GM19463 (cell line): ENCODE measurements at regions not wholly inside any gene's neighbourhood (a gene's known extent, or its start where the extent isn't known, plus 50 kb on each side); places are given as distances from the start of the nearest gene placed in this dataset.

Experiments used
- ATAC-seq: cut with Tn5 transposase; IDR thresholded peaks from one replicate; pipeline ENCODE4 v1.9.1; 2021; ENCODE audit warnings: mild to moderate bottlenecking, moderate library complexity; ENCODE audit not compliant: unreplicated experiment

DNA sequence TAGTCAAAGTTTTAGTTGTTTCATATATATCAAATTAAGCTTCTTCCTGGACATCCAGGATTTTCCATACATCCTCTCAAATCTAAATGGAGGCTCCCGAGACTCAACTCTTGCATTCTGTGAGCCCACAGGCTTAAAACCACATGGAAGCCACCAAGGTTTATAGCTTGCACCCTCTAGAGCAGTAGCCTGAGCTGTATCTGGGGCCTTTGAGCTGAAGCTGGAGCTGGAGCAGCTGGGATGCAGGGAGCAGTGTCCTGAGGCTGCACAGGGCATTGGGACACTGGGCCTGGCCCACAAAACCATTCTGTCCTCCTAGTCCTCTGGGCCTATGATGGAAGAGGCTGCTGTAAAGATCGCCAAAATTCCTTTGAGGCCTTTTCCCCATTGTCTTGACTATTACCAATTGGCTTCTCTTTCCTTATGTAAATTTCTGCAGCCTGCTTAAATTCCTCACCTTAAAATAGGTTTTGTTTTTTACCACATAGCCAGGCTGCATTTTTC lies 151.0 kb downstream of the COX7C start:
- ATAC-seq, result no peak

DNA sequence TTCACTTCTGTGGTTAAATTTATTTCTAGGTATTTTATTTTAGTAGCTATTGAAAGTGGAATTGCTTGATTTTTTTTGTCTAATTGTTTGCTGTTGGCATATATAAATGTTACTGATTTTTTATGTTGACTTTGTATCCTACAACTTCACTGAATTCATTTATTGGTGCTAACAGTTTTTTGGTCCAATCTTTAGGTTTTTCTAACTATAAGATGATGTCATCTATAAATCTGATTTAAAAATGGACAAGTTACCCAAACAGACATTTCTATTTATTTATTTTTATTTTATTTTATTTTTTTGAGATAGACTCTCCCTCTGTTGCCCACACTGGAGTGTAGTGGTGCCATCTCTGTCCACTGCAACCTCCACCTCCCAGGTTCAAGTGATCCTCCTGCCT lies 162.3 kb downstream of the COX7C start:
- no peak for ATAC-seq

DNA sequence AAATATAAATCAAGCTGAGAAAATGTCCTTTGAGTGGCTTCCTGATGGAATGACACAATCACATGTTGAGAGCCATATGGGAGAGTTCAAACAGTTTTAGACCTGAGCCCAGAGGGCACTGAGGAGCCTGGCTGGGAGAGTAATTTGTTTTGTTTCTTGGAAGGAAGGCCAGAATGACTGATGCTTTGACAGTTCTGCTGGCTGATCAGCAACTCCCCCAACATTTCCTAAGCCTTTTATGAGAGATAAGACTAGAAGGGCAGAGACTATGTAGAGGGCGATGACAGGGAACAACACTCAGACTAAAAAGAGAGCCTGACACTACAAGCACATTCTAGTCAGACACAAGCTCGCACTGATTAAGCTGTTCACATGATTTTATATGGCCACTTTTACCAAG lies 169.2 kb downstream of the COX7C start:
- ATAC-seq, result no peak

DNA sequence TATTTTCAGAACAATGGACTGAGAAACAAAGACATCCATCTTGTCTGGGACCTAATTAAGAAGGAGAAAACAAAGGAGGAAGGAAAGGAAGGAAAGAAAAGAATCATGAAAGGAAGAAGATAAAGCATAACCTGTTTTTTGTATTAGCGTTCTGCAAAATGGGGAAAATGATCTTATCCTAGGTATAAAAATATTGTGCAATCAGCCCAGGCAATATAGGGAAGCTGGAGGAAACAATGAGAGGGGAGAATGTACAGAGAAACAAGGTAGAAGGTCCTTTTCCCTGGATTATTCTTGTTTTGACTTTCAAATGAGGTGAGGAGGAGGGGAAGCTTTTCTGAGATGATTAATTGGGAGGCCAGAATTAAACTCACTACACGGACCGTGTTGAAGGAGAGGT lies 177.9 kb downstream of the COX7C start:
- ATAC-seq, result no peak

DNA sequence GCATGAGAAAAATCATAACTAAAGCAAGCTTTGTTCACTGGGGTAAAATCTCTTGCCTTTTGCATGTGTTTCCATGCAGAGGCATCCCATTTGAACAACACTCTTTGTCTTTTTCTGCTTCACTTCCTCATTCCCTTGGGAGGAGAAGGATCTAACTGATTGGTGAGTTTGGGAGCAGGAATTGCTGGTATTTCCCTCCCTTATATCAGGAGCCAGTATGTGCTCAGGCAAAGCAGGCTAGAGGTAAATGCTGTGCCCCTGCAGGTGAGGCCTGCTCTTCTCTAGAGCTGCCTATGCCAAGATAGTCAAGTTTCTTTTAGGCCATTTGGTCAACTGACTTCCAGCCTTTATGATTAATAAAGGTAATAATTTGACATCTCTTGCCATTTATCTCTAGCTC lies 179.9 kb downstream of the COX7C start:
- ATAC-seq, result no peak

DNA sequence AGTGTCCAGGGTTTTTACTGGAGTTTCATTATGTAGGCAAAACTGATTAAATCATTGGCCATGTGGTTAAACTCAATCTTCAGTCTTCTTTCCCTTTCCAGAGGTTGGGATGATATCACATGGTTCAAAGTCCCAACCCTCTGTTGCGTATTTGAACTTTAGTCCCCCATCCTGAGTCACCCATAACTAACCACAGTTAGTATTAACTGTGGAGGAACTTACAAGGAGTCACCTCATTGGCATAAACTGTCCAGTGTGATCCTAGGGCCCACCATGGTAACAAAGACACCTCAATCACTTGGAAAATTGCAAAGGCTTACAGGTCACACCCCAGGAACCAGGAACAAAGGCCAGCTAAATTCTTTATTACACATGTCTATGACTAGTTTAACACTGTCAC lies 188.5 kb downstream of the COX7C start:
- no peak for ATAC-seq

DNA sequence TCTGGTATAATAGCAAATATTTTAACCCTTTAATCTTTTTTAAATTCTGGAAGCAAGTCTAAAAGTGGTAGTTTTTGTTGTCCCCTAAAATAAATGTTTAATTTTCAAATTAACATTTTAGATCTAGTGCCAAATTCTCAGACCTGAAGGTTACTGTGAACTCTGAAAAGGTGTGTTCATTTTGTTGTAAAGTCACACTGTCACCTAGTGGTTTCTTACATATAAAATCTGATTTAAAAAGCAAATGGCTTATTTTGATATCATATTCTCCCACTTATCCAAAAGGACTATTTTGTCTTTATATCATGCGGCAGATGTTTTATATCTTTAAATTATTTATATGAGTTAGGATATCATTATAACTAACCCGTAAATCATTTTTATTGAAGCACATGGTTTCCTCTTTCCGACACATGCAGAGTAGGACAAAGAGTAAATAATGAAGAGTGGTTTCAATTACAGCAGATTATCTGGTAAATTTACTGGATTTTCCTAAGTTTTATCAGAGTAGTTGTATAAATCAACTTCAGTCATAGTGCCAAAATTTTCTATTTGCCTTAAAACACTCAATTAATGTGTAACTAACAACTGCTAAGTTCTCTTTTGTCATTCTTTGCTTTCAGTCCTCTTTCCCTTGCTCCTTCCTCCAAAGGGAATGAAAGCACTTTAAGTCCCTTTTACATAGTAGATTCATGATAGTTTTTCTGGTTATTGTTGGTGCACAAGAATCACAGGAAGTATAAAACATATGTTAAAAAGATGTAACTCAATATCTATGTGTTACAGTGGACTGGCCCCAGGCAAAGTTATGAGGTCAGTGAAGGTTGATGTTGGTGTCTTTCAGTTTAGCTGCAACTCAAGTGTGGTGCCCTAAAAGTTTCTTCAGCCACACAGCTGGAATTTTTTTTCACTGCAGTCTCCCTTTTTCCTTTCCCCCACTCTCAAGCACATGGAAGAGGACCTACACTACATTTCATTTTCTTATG lies 189.6 kb downstream of the COX7C start:
- ATAC-seq, result no peak

DNA sequence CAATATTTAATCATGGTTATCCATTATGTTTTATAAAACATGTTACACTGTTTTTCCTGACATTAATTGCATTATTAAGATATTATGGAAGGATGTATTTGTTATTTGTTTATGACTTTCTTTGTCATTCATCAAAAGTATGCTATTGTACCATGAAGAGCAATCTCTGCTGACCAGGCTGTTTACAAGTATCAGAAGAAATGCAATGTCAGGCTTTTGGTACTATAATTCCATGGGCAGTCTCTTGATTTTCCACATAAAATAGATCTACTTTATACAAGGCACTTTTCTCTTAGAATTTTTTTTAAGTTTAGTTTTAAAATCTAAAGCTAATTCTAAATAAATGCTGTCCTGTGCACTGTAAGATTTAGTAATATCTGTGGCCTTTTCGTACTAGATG lies 196.6 kb downstream of the COX7C start:
- ATAC-seq, result no peak

DNA sequence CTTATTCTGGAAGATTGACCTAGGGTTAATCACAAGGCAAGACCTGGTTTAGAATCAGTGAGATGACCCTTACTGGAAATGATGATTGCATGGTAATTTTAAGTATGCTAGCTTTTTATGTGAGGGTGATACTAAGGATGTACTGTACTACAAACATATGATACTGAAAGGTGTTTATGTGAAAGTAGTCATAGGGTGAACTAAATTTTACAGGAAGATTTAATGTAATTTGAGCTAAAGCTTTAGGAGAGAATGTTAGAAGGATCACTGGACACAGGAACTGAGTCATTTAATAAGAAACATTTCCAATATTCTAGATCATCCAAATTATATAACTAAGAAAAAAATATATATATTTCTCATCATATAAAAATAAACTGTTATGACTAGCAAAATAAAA lies 197.2 kb downstream of the COX7C start:
- ATAC-seq, result no peak

DNA sequence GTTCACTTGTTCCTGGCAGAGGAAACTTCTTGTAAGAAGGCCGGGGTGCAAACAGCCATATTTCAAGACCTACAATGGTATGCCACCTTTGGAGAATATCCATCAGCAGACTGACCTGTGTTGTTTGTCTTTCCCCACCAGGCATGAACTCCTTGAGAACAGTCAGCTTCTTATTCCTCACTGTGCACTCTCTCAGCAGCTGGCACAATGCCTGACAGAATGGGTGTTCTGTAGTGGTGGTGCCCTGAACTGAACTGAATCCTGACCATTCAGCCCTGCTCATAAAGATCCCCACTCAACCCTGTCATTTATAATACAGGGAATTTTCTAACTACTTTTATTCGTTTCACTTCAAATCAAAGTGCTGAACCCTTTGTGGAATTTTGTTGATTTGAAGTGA lies 206.9 kb downstream of the COX7C start:
- ATAC-seq, result no peak

DNA sequence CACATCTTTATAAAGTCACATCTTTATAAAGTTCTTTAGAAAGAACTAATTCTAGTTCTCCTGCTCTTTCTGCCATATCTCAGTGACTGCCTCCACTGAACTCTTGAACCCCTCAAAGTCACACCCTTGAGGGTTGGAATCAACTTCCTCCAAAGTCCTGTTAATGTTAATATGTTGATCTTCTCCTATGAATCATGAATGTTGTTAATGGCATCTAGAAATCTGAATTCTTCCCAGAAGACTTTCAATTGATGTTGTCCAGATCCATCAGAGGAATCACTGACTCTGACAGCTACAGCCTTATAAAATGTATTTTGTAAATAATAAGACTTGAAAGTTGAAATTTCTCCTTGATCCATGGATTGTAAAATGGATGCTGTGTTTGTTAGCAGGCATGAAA lies 213.4 kb downstream of the COX7C start:
- ATAC-seq, result no peak

DNA sequence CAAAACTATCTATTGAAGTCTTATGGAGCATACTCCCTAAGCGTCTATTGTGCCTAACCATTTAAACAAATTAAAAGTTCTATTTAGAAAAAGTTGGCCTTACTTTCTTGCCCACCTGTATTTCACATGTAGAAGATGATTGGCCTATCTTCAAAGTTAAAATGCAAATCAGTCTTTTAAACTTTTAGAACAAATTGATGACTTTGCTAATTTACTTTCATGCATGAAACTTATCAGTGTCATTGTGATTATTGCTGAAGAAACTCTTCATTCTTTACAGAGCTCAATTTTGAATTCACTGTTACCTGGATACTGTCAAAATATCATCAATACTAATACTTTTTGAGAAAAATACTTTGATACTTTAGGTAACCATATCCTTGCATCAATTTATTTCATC lies 216.1 kb downstream of the COX7C start:
- ATAC-seq, result no peak

DNA sequence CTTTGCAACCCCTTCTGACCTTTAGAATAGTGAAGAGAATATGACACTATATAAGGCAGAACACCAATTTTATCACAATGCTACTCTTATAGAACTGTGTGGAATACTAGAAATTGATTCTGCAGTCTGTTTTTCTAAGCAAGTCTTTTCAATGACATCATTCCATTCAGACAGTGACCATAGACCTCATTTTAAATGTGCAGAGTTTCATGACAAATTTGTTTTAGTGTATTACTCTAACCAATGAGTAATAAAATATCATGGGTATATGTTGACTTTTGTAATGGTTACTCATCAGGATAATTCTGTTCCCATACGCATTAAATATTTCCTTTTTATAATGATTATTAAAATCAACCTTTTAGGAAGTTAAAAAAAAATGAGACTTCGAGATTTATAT lies 219.9 kb downstream of the COX7C start:
- ATAC-seq, result no peak

DNA sequence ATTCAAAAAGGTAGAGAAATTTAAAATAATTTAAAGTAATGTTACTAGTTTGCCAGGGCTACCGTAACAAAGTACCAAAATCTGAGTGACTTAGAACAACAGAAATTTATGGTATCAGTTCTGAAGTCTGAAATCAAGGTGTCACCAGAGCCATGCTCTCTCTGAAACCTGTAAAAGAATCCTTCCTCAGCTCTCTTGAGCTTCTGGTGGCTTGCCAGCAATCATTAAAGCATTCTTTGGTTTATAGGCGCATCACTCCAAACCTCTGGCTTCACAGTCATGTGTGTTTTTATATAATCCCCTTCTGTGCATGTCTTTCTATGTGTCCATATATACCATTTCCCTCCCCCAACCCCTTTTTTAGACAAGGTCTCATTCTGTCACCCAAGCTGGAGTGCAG lies 220.3 kb downstream of the COX7C start:
- no peak for ATAC-seq

DNA sequence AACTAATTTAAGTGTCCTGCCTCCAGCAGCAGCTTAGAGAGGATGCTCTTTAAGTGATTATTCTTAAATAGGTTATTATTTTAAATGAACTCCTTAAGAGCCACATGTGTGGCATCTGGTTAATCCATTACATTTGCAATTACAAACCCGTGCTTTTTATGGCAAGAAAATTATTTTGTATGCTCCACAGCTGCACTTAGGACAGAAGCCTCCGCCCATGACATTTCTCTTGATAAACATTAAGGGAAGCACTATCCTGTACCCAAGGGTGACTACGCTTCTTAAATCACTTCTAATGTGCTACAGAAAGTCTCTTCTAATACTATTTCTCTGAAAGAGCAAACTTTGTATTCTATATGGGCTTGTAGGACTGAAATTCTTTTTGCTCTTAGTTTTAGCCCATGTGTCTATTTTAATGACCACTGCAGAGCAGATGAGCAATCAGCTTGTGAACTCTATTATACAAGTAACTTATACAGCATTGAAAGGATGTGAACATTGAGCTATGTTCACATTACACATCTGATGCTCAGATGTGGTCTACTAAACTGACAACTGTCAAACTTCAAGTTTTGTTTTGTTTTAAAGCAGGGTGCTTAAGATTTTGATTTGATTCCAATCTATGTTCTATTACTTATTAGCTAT lies 223.4 kb downstream of the COX7C start:
- no peak for ATAC-seq

DNA sequence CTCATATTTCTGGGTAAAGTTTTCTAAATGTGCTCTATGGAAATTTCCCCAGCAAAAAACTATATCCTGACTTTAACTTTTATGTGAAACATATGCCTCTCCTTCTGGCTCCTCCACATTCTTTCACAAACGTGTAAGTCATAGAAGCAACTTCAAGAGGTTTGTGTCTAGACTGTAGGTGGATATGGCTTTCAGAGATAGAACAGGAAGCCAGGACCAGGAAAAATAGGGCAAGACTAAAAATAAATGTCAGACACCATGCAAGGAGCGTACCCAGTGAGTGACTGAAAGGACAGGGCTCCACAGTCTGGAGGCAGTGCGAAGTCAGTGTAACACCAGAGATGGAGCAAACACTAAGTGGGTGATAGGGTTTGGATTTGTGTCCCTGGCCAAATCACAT lies 240.7 kb downstream of the COX7C start:
- no peak for ATAC-seq

DNA sequence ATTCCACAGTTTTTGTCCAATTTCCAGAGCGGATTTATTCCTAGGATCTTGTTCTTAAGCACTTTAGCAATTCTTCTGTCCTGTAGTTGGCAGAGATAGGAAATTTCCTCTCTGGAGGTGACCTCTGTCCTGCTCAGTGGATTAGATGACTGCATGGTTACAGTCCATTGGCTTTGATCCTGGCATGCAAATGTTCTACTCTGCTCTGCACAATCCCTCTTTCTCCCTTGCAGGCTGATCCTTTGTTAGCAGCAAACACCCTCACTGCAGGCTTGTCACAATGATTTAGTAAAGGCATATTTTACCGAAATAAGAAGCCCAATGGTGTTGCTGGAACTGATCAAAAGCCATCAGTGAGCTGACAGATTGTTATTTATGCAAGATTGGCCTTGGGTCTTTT lies 243.8 kb downstream of the COX7C start:
- ATAC-seq, result no peak

DNA sequence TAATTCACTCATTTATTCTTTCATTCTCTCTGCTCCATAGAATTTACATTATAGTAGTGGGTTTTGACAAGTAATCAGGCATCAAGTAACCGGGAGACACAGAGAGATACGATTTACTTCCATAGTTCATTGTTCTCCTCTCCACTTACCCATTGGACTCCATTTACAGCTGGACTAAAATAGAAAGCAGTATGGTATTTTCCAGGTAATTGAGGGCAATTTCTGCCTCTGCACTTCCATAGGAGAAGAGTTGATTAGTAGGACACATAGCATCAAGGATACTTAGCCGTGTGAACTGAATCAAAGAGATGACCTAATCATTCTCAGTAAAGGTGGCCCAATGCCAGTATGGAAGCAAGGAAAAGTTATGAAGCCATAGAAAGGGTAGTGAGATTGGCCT lies 244.4 kb downstream of the COX7C start:
- no peak for ATAC-seq

DNA sequence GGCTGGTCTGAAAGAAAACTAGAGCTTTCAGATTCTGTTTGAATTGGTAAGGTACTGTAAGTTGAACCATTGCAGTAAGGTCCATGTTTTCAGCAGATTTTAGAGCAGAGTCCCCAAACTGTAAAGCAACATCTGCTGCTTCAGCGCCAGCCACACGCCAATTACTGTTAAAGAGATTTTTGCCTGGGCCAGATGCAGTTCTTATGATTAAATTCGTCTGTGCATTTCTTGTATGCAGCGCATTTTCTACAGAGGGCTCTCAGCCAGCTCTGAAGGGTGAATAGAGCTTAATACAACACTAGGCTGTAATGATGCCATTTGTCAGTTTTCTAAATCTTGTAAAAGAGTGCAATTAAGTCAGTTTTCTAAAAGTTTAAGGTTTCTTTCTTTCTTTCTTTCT lies 246.3 kb downstream of the COX7C start:
- ATAC-seq, result no peak

DNA sequence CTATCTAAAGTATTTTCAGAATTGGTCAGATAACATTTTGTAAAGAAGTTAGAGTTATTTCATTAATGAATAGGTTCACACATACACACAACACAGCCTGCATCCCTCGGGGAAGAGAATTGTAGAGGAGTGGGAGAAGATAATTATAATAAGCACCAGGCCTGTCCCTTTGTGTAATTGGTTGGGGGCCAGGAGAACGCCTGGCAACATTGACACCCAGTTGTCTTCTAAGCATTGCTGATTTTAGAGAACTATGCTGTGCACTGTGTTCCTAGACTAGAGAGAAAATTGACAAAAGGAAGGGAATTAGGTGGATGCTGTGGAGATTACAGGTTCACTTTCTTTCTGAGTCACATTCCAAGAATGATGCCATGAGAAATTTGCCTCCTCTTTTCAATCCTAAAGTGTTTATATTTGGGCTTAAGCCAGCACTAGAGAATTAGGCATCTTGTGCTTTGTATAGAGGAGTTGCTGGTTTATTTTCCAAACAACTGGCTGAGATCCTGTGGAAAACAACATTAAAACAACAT lies 247.6 kb downstream of the COX7C start:
- no peak for ATAC-seq

DNA sequence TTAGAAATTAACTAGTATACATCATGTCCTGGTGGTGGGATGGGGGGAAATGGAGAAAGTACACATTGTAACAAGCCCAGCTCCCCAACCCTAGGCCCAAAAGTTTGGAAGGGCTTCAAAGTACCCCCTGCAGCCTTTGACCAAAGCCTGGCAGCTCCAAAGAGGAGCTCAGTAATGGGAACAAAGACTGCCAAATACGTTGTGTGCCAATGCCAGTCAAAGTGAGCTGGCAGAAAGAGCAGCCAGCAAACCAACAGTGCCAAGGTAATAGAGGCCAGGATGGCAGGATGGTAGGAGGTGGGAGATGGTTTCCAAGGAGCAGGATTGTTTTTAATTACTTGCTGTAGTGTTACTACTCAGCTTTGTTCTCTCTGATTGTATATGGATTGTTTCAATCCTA lies 248.3 kb downstream of the COX7C start:
- no peak for ATAC-seq

DNA sequence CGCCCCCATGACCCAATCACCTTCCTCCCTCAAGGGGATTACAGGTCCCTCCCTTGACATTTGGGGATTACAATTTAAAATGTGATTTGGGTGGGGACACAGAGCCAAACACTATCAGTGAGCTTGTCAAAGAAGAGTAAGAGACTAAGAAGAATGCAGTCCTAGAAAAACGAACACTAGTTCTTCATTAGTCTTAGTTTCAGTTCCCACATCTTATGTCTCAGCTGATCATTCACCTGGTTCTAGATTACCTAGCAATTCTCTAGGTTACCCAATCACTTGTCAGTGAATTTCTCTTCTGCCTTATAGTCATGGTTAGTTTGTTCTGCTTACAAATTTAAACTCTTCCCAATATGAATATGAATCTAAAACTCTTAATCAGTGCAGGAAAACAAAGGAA lies 251.5 kb downstream of the COX7C start:
- ATAC-seq, result no peak
